ENCODE measurements at regions not wholly inside any gene's neighbourhood (a gene's known extent, or its start where the extent isn't known, plus 50 kb on each side); places are given as distances from the start of the nearest gene placed in this dataset.

DNA sequence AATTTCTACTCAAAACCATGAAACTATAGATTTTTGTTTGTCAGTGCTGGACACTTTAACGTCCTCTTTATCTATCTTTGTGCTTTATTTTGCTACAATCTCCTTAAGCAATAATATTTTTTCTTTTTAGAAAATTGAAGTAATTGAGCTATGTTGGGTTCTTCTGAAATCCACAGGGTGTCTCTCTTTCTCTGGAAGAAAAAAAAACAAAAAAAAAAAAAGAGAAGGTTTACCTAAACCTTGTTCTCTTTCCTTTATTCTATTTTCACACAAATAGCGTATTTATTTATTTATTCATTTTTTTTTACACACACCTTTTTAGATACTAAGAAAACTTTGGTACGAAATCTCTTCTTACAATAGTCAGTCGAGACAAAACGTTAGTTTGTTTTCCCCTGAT is 601.0 kb downstream of the EDEM1 start:
- no peaks in the 10 kb centered on the region for H3K36me3 ChIP-seq (ENCODE audit: control insufficient read depth in 1 of 2, insufficient read depth in 2 of 2, low read length in 2 of 2)
- H3K4me3 ChIP-seq (ENCODE audit: low read depth in 1 of 2, low read length in 2 of 2), result no peak overlapping the region
- H3K27ac ChIP-seq (ENCODE audit: low read length), result no peak overlapping the region
- H3K27me3 ChIP-seq (ENCODE audit: low read depth, low read length), result no peaks in the 10 kb centered on the region
- peaks cover 0 to 4% of the 10 kb centered on the region in 2 donors for H3K4me1 ChIP-seq (ENCODE audit: control insufficient read depth in 1 of 2, insufficient read depth in 2 of 2, low read length in 2 of 2)
- no peaks in the 10 kb centered on the region for H3K9me3 ChIP-seq (ENCODE audit: control insufficient read depth in 1 of 2, low read length in 2 of 2)

DNA sequence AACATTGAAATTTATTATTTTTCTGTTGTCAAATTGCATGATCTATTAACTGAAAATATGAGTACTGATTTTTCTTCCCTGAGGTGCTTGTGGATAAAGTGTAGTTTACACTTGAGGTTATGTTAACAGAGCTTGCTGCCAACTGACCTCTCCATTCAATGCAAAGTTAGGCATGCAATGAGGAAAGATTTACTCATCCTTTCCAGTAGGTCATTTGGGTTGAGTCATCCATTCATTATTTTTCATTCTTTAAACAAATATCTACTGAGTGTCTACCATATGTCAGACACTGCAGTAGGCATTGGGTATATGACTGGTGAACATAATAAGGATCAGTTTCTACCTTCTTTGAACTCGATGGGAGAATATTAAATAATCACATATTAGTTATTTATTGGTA is 604.1 kb downstream of the EDEM1 start:
- H3K4me1 ChIP-seq (ENCODE audit: control insufficient read depth in 1 of 2, insufficient read depth in 2 of 2, low read length in 2 of 2), result peaks cover 0 to 4% of the 10 kb centered on the region in 2 donors
- H3K27ac ChIP-seq (ENCODE audit: low read length), result no peak overlapping the region
- no peaks in the 10 kb centered on the region for H3K36me3 ChIP-seq (ENCODE audit: control insufficient read depth in 1 of 2, insufficient read depth in 2 of 2, low read length in 2 of 2)
- H3K27me3 ChIP-seq (ENCODE audit: low read depth, low read length), result no peaks in the 10 kb centered on the region
- no peaks in the 10 kb centered on the region for H3K9me3 ChIP-seq (ENCODE audit: control insufficient read depth in 1 of 2, low read length in 2 of 2)
- no peak overlapping the region for H3K4me3 ChIP-seq (ENCODE audit: low read depth in 1 of 2, low read length in 2 of 2)

DNA sequence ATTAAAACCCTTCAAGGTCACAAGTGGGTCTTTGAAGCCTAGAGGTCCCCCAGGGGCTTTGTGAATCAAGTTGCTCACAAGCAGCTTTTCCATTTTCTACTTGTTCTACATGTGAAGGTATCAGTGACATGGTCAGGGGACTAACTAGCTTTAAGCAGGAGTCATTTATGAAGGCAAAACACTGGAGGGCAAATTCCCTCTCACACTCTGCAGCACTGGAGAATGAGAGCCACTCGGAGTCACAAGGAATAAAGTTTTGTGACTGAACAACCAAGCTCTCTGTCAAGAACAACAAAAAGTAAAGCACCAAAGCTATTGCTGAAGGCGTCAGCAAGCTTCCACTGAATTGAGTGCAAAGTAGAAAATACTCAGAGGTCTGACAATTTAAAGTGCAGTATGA is 609.0 kb downstream of the EDEM1 start:
- no peaks in the 10 kb centered on the region for H3K9me3 ChIP-seq (ENCODE audit: control insufficient read depth in 1 of 2, low read length in 2 of 2)
- H3K4me1 ChIP-seq (ENCODE audit: control insufficient read depth in 1 of 2, insufficient read depth in 2 of 2, low read length in 2 of 2), result no peaks in the 10 kb centered on the region
- no peaks in the 10 kb centered on the region for H3K27me3 ChIP-seq (ENCODE audit: low read depth, low read length)
- H3K4me3 ChIP-seq (ENCODE audit: low read depth in 1 of 2, low read length in 2 of 2), result no peak overlapping the region
- H3K27ac ChIP-seq (ENCODE audit: low read length), result no peak overlapping the region
- H3K36me3 ChIP-seq (ENCODE audit: control insufficient read depth in 1 of 2, insufficient read depth in 2 of 2, low read length in 2 of 2), result no peaks in the 10 kb centered on the region

DNA sequence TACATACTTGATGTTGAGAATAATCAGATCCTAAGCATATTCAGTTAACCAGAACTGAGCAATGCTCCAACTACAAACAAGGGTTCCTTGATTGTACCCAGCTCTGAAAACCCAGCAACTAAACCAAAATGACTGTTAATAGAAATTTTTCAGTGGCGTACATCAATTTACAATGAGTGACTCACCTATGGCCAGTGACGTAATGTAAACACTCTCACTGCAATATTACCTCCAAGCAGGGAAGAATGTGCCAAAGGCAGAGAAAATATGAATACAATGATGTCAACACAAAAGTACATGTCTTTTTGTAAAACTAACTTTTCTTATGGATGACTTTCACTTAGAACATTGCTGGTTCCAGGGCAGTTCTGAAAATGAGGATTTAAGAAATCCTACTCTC is 611.3 kb downstream of the EDEM1 start:
- Histone ChIP-seq H3K9me3 (ENCODE audit: control insufficient read depth in 1 of 2, low read length in 2 of 2) (no peaks in the 10 kb centered on the region), H3K36me3 (ENCODE audit: control insufficient read depth in 1 of 2, insufficient read depth in 2 of 2, low read length in 2 of 2) (no peaks in the 10 kb centered on the region), H3K4me1 (ENCODE audit: control insufficient read depth in 1 of 2, insufficient read depth in 2 of 2, low read length in 2 of 2) (no peaks in the 10 kb centered on the region), H3K27ac (ENCODE audit: low read length) (no peak overlapping the region), H3K27me3 (ENCODE audit: low read depth, low read length) (no peaks in the 10 kb centered on the region), H3K4me3 (ENCODE audit: low read depth in 1 of 2, low read length in 2 of 2) (no peak overlapping the region)

DNA sequence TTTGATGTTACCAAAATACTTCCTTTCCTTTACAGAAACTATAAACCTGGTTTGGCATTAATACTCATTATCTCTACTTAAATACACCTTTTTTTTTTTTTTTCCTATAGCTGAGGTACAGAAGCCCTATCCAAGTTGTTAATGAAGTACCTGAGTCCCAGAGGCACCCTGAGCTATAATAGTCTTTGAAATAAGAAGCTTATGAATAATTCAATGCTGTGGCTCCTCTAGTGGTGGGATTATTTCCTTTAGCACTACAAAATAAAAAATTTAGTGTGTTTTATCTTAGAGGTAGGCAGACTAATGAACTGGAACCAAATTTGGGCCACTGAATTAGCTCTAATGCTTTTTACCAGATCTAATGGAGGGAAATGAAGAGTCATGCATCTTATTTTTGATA is 611.9 kb downstream of the EDEM1 start:
- no peaks in the 10 kb centered on the region for H3K36me3 ChIP-seq (ENCODE audit: control insufficient read depth in 1 of 2, insufficient read depth in 2 of 2, low read length in 2 of 2)
- H3K27ac ChIP-seq (ENCODE audit: low read length), result no peak overlapping the region
- no peaks in the 10 kb centered on the region for H3K9me3 ChIP-seq (ENCODE audit: control insufficient read depth in 1 of 2, low read length in 2 of 2)
- no peaks in the 10 kb centered on the region for H3K4me1 ChIP-seq (ENCODE audit: control insufficient read depth in 1 of 2, insufficient read depth in 2 of 2, low read length in 2 of 2)
- no peak overlapping the region for H3K4me3 ChIP-seq (ENCODE audit: low read depth in 1 of 2, low read length in 2 of 2)
- no peaks in the 10 kb centered on the region for H3K27me3 ChIP-seq (ENCODE audit: low read depth, low read length)

DNA sequence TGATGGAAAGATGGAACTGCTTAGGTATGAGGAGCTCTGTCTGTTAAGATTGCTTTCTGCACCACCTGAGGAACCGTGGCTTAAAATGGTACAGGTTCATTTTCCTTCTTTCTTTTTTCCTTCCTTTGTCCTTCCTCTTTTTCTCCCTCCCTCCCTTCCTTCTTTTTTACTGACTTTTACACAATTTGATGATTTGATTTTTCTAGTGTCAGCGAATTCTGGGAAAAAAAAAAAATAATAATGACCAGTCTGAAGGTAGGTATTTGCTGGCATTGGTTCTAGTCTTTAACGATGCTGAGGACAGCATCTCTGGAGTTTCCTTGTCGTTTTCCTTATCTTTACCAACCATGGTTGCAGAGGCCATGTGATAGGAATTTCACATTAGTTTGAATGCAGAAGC is 613.5 kb downstream of the EDEM1 start:
- Histone ChIP-seq H3K27me3 (ENCODE audit: low read depth, low read length) (no peaks in the 10 kb centered on the region), H3K27ac (ENCODE audit: low read length) (no peak overlapping the region), H3K9me3 (ENCODE audit: control insufficient read depth in 1 of 2, low read length in 2 of 2) (no peaks in the 10 kb centered on the region), H3K4me1 (ENCODE audit: control insufficient read depth in 1 of 2, insufficient read depth in 2 of 2, low read length in 2 of 2) (no peaks in the 10 kb centered on the region), H3K36me3 (ENCODE audit: control insufficient read depth in 1 of 2, insufficient read depth in 2 of 2, low read length in 2 of 2) (no peaks in the 10 kb centered on the region), H3K4me3 (ENCODE audit: low read depth in 1 of 2, low read length in 2 of 2) (no peak overlapping the region)

DNA sequence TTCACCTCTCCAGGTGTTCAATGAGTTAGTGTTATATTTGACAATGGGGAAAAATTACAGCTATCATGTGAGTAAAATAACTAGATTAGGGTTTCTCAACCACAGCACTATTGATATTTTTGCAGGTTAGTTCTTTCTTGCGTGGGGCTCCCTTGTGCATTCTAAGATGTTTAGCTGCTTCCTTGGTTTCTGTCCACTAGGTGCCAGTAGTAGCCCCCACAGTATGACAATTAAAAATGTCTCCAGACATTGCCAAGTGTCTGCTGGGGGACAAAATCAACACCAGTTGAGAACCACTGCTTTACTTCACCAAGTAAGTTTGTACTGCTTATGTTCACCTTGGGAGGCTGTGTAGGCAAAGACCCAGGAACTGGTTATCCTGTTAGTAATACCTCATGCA is 618.7 kb downstream of the EDEM1 start:
- Histone ChIP-seq H3K27me3 (ENCODE audit: low read depth, low read length) (no peaks in the 10 kb centered on the region), H3K9me3 (ENCODE audit: control insufficient read depth in 1 of 2, low read length in 2 of 2) (no peaks in the 10 kb centered on the region), H3K36me3 (ENCODE audit: control insufficient read depth in 1 of 2, insufficient read depth in 2 of 2, low read length in 2 of 2) (no peaks in the 10 kb centered on the region), H3K27ac (ENCODE audit: low read length) (no peak overlapping the region), H3K4me1 (ENCODE audit: control insufficient read depth in 1 of 2, insufficient read depth in 2 of 2, low read length in 2 of 2) (no peaks in the 10 kb centered on the region), H3K4me3 (ENCODE audit: low read depth in 1 of 2, low read length in 2 of 2) (no peak overlapping the region)

DNA sequence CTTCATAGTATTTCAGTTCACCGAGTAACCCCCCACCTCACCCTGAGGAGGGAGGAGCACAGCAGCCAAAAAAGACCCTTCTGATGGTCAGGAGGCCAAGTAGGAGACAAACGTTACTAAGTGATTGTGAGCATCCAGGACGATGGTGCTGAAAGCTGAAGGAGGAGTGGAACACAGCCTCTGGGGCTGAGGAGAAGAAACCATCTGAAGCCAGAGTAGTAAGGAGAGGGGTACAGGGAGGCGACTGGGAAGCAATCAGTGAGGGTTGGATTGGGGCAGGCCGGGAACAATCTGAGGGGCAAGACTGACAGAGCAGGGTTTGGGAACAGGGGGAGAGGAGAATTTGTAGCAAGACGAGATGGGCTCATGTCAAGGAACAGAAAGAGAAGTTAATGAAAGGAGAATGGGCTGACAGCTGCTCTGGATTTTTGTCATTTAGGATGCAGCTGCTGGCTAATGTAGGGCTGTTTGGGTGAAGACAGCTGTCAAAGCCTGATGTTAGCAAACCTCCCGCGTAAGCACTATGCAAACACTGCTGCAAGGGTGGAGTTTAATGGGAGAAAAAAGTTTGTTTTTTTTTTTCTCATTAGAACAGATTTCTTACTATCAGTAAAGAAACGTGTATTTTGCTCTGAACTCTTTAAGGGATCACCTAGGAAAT is 622.2 kb downstream of the EDEM1 start:
- H3K27me3 ChIP-seq (ENCODE audit: low read depth, low read length), result no peaks in the 10 kb centered on the region
- no peaks in the 10 kb centered on the region for H3K36me3 ChIP-seq (ENCODE audit: control insufficient read depth in 1 of 2, insufficient read depth in 2 of 2, low read length in 2 of 2)
- no peaks in the 10 kb centered on the region for H3K4me1 ChIP-seq (ENCODE audit: control insufficient read depth in 1 of 2, insufficient read depth in 2 of 2, low read length in 2 of 2)
- no peak overlapping the region for H3K27ac ChIP-seq (ENCODE audit: low read length)
- no peaks in the 10 kb centered on the region for H3K9me3 ChIP-seq (ENCODE audit: control insufficient read depth in 1 of 2, low read length in 2 of 2)
- H3K4me3 ChIP-seq (ENCODE audit: low read depth in 1 of 2, low read length in 2 of 2), result no peak overlapping the region

DNA sequence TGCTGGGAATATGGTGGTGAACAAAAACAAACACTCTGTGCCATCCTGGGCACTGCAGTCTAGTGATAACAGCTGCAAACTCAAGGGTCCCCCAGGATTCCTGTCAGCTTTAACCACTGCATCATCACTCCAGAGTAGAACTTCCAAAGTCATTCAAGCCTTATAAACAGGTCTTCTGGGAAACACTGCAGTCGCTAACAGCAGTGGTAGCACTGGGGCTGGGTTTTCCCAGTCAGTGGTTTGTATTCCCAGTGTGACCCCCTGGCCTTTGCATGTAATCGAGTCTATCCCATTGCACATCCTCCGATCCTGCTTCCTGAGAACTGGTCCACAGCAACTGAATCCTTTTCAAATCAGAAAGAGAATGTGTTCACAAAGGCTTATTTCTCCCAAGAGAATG is 623.5 kb downstream of the EDEM1 start:
- Histone ChIP-seq H3K36me3 (ENCODE audit: control insufficient read depth in 1 of 2, insufficient read depth in 2 of 2, low read length in 2 of 2) (no peaks in the 10 kb centered on the region), H3K4me3 (ENCODE audit: low read depth in 1 of 2, low read length in 2 of 2) (no peak overlapping the region), H3K27me3 (ENCODE audit: low read depth, low read length) (no peaks in the 10 kb centered on the region), H3K27ac (ENCODE audit: low read length) (no peak overlapping the region), H3K4me1 (ENCODE audit: control insufficient read depth in 1 of 2, insufficient read depth in 2 of 2, low read length in 2 of 2) (no peaks in the 10 kb centered on the region), H3K9me3 (ENCODE audit: control insufficient read depth in 1 of 2, low read length in 2 of 2) (no peaks in the 10 kb centered on the region)

DNA sequence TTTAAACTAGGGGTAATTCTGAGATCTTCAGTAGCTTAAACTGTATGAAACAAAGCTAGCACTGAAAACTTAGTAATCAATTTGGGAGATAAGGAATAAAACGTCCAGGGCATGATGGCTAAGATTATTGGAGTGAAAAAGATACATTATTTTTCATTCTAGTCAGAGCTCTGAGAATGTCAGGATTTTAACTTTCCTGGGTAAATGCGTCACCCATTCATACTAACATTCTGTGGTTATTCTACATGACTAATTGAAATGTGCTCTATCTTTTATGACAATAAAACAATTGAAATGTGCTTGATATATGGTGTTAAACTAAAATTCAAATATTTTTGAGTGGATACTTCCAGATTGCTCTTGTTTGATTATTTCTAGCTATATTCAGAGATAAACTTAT is 626.0 kb downstream of the EDEM1 start:
- H3K27me3 ChIP-seq (ENCODE audit: low read depth, low read length), result no peaks in the 10 kb centered on the region
- no peak overlapping the region for H3K27ac ChIP-seq (ENCODE audit: low read length)
- H3K36me3 ChIP-seq (ENCODE audit: control insufficient read depth in 1 of 2, insufficient read depth in 2 of 2, low read length in 2 of 2), result no peaks in the 10 kb centered on the region
- H3K9me3 ChIP-seq (ENCODE audit: control insufficient read depth in 1 of 2, low read length in 2 of 2), result no peaks in the 10 kb centered on the region
- no peaks in the 10 kb centered on the region for H3K4me1 ChIP-seq (ENCODE audit: control insufficient read depth in 1 of 2, insufficient read depth in 2 of 2, low read length in 2 of 2)
- no peak overlapping the region for H3K4me3 ChIP-seq (ENCODE audit: low read depth in 1 of 2, low read length in 2 of 2)

DNA sequence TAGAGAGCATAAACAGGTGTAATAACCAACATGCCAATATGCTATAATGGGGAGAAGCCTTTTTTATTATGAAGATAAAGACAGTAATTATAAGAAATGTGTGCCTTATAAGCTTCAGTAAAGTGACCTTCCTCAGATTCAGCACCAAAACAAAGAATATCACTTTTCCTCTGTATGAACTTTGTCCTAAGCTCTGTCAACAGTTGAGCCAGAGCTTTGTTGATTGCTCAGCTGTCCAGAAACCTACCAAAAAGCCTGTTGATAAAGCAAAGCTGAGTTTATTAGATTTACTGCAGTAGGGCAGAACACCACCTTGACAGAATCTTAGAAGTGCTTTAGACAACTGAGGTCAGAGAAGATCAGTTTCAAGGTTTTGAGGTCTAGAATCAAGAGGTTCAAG is 635.3 kb downstream of the EDEM1 start:
- H3K27me3 ChIP-seq (ENCODE audit: low read depth, low read length), result no peaks in the 10 kb centered on the region
- H3K4me1 ChIP-seq (ENCODE audit: control insufficient read depth in 1 of 2, insufficient read depth in 2 of 2, low read length in 2 of 2), result no peaks in the 10 kb centered on the region
- H3K4me3 ChIP-seq (ENCODE audit: low read depth in 1 of 2, low read length in 2 of 2), result no peak overlapping the region
- H3K27ac ChIP-seq (ENCODE audit: low read length), result no peak overlapping the region
- peaks cover 0 to 12% of the 10 kb centered on the region in 2 donors for H3K9me3 ChIP-seq (ENCODE audit: control insufficient read depth in 1 of 2, low read length in 2 of 2)
- no peaks in the 10 kb centered on the region for H3K36me3 ChIP-seq (ENCODE audit: control insufficient read depth in 1 of 2, insufficient read depth in 2 of 2, low read length in 2 of 2)

DNA sequence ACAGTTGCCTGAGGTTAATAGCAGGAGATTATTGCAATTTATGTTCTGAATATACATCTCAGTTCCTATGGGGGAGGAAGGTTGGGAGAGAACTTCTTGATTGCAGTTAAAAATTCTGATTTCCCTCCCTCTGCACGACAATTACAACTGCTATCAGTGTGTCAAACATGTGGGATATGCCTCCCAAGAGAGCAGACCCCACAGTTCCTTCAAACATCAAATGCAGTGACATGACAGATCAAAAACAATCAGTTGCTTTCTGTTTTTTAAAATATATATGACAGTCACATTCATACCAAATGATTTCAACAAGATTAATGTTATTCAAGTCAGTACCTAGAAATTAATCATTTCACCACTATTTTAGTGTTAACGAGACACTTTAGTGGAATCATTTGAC is 639.0 kb downstream of the EDEM1 start:
- no peak overlapping the region for H3K4me3 ChIP-seq (ENCODE audit: low read depth in 1 of 2, low read length in 2 of 2)
- H3K27ac ChIP-seq (ENCODE audit: low read length), result no peak overlapping the region
- H3K27me3 ChIP-seq (ENCODE audit: low read depth, low read length), result no peaks in the 10 kb centered on the region
- H3K9me3 ChIP-seq (ENCODE audit: control insufficient read depth in 1 of 2, low read length in 2 of 2), result peaks cover 0 to 21% of the 10 kb centered on the region in 2 donors
- H3K4me1 ChIP-seq (ENCODE audit: control insufficient read depth in 1 of 2, insufficient read depth in 2 of 2, low read length in 2 of 2), result no peaks in the 10 kb centered on the region
- no peaks in the 10 kb centered on the region for H3K36me3 ChIP-seq (ENCODE audit: control insufficient read depth in 1 of 2, insufficient read depth in 2 of 2, low read length in 2 of 2)
